Amygdala (tissue), 56 donors: ENCODE measurements at regions not wholly inside any gene's neighbourhood (a gene's known extent, or its start where the extent isn't known, plus 50 kb on each side); places are given as distances from the start of the nearest gene placed in this dataset.
A peak's percentile ranks its signal among the peaks of the same experiment; 100 is the strongest.
"Not testable (repeated sequence)": the region's sequence is repeated elsewhere in the genome, so short reads cannot be mapped to it uniquely, and the experiment has no call there.

ENCODE experiments used
- DNase-seq, 56 donors: peaks; one replicate each; lab custom pipeline; 2025; lab: John Stamatoyannopoulos, UW

DNA sequence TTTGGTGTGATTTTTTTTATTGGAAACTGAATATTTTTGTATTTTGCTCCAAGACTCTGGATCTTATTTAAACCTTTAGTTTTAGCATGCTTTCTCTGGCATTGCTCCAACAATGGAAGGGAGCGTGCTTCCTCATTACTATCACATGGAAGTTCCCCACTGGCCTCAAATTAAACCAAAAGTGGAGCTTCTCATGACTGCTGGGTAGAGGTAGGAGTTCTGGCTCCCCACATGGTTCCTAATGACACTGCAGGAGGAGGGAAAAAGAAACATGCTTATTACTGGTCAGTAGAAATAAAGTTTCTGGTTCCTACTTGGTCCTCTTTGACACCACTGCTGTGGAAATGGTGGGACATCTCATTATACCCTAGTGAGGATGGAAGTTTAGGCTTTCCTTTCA, 310.5 kb downstream of the PTGER3 start:
- DNase-seq, result no peak

- DNase-seq, result peak in 1 of 56 donors; percentile 17
Measured at GRCh38 chr1:70738624-70739023, 309.0 kb downstream of the PTGER3 start.

GRCh38 chr1:70745199-70745598, 302.4 kb downstream of the PTGER3 start:
- DNase-seq, result no peak

- not testable (repeated sequence) for DNase-seq
Measured at GRCh38 chr1:70746062-70746461, 301.6 kb downstream of the PTGER3 start.

GRCh38 chr1:70747123-70747522, 300.5 kb downstream of the PTGER3 start:
- not testable (repeated sequence) for DNase-seq

DNA sequence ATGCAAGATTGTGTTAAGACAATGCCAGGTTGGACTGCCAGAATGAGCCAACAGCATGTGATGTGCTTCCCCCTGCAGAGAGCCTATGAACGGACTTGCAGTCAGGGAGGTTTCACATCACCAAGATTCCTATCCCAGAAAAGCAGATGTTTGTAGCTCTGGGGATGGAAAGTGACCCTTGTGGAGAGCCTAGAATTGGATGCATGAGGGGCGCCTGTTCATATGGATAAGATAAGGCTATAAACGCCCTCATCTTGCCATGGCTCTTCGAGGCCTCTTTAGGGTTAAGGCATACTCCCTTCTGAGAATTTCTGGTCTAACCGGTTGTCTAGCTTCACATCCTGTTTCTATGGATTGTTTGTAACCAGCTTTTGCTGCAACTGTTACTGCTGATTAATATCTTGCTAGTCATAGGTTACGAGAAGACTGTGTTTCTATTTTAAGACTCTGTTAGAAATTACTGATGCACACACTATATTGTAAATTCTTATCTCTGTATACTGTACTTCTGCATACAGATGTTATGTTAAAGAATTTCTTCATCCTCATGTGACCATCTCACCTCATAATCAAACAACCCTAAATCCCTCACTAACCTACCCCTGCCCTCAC, 295.8 kb downstream of the PTGER3 start:
- DNase-seq, result not testable (repeated sequence)

DNA sequence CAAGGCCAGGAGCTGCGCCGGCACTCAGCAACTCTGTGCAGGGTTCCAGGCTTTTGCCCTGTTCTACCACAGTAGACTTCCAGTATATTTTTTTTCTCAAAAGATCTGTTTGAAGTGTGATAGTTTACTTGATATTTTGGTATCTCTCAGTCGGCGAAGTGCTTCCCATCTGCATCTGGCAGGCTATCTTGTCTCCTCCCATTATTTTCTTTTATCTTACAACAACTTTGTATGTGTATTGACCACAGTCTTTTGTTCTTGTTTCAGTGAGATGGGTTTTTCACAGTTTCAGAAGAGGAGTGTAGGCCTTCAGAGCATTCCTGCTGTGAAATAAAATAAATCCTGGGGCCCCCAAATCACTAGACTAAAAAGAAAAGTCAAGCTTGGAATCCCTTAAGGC, 292.9 kb downstream of the PTGER3 start:
- DNase-seq, result no peak

DNA sequence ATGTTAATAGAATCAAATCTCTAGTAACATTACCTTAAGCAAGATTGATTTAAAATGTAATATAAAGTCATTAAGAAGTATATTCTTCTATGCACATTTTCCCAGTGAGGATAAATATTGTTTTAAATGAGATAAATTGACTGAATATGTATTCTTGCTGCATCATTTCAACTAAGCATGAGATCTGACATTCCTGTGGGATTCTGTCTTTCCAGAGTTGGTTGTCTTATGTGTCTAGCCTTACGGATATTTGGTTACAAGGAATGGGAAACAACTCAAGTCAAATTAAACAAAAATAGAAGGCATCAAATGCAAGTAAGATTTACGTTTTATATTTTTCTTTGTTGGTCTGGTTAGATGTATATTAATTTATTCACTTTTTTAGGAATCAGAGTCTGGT, 287.5 kb downstream of the PTGER3 start:
- DNase-seq, result no peak

GRCh38 chr1:70762386-70762785, 285.2 kb downstream of the PTGER3 start:
- DNase-seq, result no peak

DNA sequence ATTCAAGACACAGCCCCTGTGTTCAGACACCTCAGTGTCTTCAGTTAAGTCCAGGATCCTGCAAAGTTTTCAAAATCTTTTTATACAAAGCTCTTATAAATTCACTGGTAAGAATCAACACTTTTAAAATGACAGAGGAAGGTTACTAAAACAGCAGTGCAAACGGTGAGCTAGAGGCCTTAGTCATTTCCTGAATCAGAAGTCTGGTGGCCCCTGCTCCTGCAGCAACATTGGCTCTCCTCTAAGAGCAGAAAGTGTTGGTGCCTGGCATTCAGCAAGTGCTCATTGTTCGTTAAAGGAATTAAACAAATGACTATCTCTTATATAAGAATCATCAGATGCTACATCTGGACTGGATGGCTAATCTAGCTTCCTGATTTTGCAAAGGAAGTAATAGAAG, 282.9 kb downstream of the PTGER3 start:
- DNase-seq, result no peak

DNA sequence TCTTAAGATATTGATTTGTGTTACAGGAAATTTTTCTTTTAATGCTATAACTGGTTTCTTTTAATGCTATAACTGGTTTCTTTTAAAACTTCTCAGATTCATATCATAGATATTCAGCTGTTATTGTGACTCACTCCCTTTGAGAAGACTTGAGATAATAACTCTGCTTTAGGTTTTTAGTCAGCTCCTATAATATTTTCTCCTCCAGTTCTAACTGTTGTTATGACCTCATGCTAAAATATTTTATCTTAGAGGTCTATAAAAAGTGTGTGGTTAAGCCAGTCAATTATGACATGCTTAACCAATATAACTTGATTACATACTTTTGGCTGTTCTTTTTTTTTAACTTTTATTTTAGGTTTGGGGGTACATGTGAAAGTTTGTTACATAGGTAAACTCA, 280.2 kb downstream of the PTGER3 start:
- DNase-seq, result no peak

DNA sequence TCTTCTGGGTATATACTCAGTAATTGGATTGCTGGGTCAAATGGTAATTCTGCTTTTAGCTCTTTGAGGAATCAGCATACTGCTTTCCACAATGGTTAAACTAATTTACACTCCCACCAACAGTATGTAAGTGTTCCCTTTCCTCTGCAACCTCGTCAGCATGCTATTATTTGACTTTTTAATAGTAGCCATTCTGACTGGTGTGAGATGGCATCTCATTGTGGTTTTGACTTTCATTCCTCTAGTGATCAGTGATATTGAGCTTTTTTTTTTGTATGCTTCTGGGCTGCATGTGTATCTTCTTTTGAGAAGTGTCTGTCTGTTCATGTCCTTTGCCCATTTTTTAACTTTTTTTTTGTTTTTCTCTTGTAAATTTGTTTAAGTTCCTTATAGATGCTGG, 279.4 kb downstream of the PTGER3 start:
- no peak for DNase-seq

- no peak for DNase-seq
Measured at GRCh38 chr1:70778056-70778762, 269.4 kb downstream of the PTGER3 start.

GRCh38 chr1:70778934-70779333, 268.7 kb downstream of the PTGER3 start:
- no peak for DNase-seq

GRCh38 chr1:70779571-70779970, 268.0 kb downstream of the PTGER3 start:
- no peak for DNase-seq

DNA sequence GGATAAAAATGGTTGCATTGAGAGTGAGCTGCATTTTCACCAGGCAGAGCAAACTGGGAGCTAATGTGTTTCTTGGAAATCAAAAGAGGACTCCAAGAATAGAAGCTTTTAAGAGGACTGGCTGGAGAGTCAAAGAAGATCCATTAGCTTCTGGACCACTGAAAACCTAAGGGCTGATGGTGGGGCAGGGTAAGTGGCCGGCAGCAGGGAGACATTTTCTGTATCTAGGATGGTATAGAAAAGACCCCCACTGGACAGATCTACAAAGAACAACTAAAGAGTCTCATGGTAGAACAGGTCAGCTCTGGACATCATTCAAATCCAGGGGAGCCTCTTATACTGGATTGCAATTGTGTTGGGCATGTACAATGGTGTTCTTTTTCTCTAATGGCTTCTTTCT, 262.3 kb downstream of the PTGER3 start:
- DNase-seq, result no peak

- no peak for DNase-seq
Measured at GRCh38 chr1:70790232-70790923, 257.2 kb downstream of the PTGER3 start.

DNA sequence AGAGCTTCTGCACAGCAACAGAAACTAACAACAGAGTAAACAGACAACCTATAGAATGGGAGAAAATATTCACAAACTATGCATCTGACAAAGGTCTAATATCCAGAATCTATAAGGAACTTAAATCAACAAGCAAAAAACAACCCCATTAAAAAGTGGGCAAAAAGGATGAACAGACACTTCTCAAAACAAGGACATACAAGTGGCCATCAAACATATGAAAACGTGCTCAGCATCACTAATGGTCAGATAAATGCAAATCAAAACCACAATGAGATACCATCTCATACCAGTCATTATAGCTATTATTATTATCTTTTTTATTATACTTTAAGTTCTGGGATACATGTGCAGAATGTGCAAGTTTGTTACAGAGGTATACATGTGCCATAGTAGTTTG, 252.6 kb downstream of the PTGER3 start:
- DNase-seq, result not testable (repeated sequence)

DNA sequence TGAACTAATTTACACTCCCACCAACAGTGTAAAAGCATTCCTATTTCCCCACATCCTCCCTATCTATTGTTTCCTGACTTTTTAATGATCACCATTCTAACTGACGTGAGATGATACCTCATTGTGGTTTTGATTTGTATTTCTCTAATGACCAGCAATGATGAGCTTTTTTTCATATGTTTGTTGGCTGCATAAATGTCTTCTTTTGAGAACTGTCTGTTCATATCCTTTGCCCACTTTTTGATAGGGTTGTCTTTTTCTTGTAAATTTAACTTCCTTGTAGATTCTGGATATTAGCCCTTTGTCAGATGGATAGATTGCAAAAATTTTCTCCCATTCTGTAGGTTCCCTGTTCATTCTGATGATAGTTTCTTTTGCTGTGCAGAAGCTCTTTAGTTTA, 251.3 kb downstream of the PTGER3 start:
- DNase-seq, result not testable (repeated sequence)

- DNase-seq, result not testable (repeated sequence)
Measured at GRCh38 chr1:70802625-70803024, 245.0 kb downstream of the PTGER3 start.

DNA sequence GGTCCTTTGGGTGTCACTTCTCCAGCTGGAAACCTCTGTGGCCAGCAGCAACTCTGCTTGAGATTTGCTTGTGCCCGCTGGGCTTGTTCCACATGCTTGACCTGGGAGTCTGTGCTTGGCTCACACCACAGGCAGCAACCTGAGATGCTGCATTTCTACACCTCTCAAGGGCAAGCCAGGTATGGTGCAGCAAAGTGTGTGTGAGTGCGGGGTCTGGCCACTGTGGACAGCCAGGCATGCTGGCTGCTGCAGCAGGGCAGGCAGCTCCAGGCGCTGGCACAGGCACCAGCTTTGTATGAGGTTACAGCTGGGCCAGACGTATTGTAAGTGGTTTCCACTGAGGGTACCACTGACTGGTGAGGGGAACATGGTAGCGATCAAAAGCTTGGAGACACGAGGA, 242.0 kb downstream of the PTGER3 start:
- DNase-seq, result no peak
